ENCODE measurements at regions not wholly inside any gene's neighbourhood (a gene's known extent, or its start where the extent isn't known, plus 50 kb on each side); places are given as distances from the start of the nearest gene placed in this dataset.

- peaks cover 1% of the 10 kb centered on the region for H3K9me3 Mint-ChIP-seq
- ChIA-PET CTCF (no interaction called here), POLR2A (no interaction called here)
- no peaks in the 10 kb centered on the region for H3K4me1 Mint-ChIP-seq (ENCODE audit: low read depth)
- no peak for ATAC-seq
- intact Hi-C loops (cut with micrococcal nuclease): no loop called here
- H3K27me3 Mint-ChIP-seq: no peaks in the 10 kb centered on the region
- TF ChIP-seq CTCF (IDR thresholded peaks at IDR 0.05): no peak
- no peaks in the 10 kb centered on the region for H3K36me3 Mint-ChIP-seq (ENCODE audit: low read depth)
- DNase-seq: no peak
- no peak overlapping the region for H3K4me3 Mint-ChIP-seq
- H3K27ac Mint-ChIP-seq: no peak overlapping the region
Measured at GRCh38 chr4:125507141-125507540, 192.4 kb downstream of the FAT4 start.

- ATAC-seq: no peak
- intact Hi-C loops (cut with micrococcal nuclease): no loop called here
- no peaks in the 10 kb centered on the region for H3K27me3 Mint-ChIP-seq
- ChIA-PET POLR2A (no interaction called here), CTCF (no interaction called here)
- DNase-seq: no peak
- no peaks in the 10 kb centered on the region for H3K36me3 Mint-ChIP-seq (ENCODE audit: low read depth)
- H3K4me1 Mint-ChIP-seq (ENCODE audit: low read depth): no peaks in the 10 kb centered on the region
- H3K4me3 Mint-ChIP-seq: no peak overlapping the region
- H3K9me3 Mint-ChIP-seq: peaks cover 4% of the 10 kb centered on the region
- TF ChIP-seq CTCF (IDR thresholded peaks at IDR 0.05): no peak
- no peak overlapping the region for H3K27ac Mint-ChIP-seq
Measured at GRCh38 chr4:125511715-125512114, 197.0 kb downstream of the FAT4 start.

- no peak overlapping the region for H3K4me3 Mint-ChIP-seq
- ATAC-seq (no peak), DNase-seq (no peak)
- no peak overlapping the region for H3K27ac Mint-ChIP-seq
- ChIA-PET POLR2A (no interaction called here), CTCF (no interaction called here)
- peaks cover 3% of the 10 kb centered on the region for H3K9me3 Mint-ChIP-seq
- TF ChIP-seq CTCF (IDR thresholded peaks at IDR 0.05): no peak
- H3K4me1 Mint-ChIP-seq (ENCODE audit: low read depth): no peaks in the 10 kb centered on the region
- no peaks in the 10 kb centered on the region for H3K27me3 Mint-ChIP-seq
- intact Hi-C loops (cut with micrococcal nuclease): no loop called here
- H3K36me3 Mint-ChIP-seq (ENCODE audit: low read depth): no peaks in the 10 kb centered on the region
Measured at GRCh38 chr4:125515016-125515415, 200.3 kb downstream of the FAT4 start.

GRCh38 chr4:125517831-125518230 lies 203.1 kb downstream of the FAT4 start:
- Mint-ChIP-seq H3K36me3 (ENCODE audit: low read depth) (no peaks in the 10 kb centered on the region), H3K4me3 (no peak overlapping the region), H3K27me3 (no peaks in the 10 kb centered on the region), H3K4me1 (ENCODE audit: low read depth) (no peaks in the 10 kb centered on the region), H3K27ac (no peak overlapping the region), H3K9me3 (peaks cover 3% of the 10 kb centered on the region)
- CTCF ChIA-PET: no interaction called here
- intact Hi-C loops (cut with micrococcal nuclease): no loop called here
- POLR2A ChIA-PET: no interaction called here
- DNase-seq (no peak), ATAC-seq (no peak)
- no peak for TF ChIP-seq CTCF (IDR thresholded peaks at IDR 0.05)

- H3K27me3 Mint-ChIP-seq: no peaks in the 10 kb centered on the region
- TF ChIP-seq CTCF (IDR thresholded peaks at IDR 0.05): no peak
- DNase-seq: no peak
- peaks cover 3% of the 10 kb centered on the region for H3K9me3 Mint-ChIP-seq
- POLR2A ChIA-PET: no interaction called here
- H3K27ac Mint-ChIP-seq: no peak overlapping the region
- intact Hi-C loops (cut with micrococcal nuclease): no loop called here
- ATAC-seq: no peak
- no peaks in the 10 kb centered on the region for H3K36me3 Mint-ChIP-seq (ENCODE audit: low read depth)
- CTCF ChIA-PET: no interaction called here
- no peaks in the 10 kb centered on the region for H3K4me1 Mint-ChIP-seq (ENCODE audit: low read depth)
- no peak overlapping the region for H3K4me3 Mint-ChIP-seq
Measured at GRCh38 chr4:125518281-125518680, 203.5 kb downstream of the FAT4 start.
